HCT116 (cell line): ENCODE measurements at regions not wholly inside any gene's neighbourhood (a gene's known extent, or its start where the extent isn't known, plus 50 kb on each side); places are given as distances from the start of the nearest gene placed in this dataset.

Source experiments
- ATAC-seq: fragments of 200-7000 bp; cut with Tn5 transposase; 2 replicates; pipeline ENCODE4 v1.9.1; 2020; ENCODE audit warnings: mild to moderate bottlenecking, moderate library complexity
- BruUV-seq: library from RNA; stranded (reverse); fragments of 400-500 nt; replicated peaks from 2 replicates; lab custom pipeline; 2021; lab: Mats Ljungman, UMichigan
- CTCF ChIA-PET: fragments of 300-600 bp; sonication (Branson Sonifier 250); formaldehyde crosslinking; loops from one replicate; lab custom pipeline; 2021; ENCODE audit warnings: antibody characterized with exemption; lab: Charles Lee
- POLR2A ChIA-PET: fragments of 300-600, 350-600 bp; sonication (Branson Sonifier 250); formaldehyde crosslinking; loops from one replicate; lab custom pipeline; 2021; ENCODE audit warnings: antibody characterized with exemption; lab: Charles Lee
- RAD21 ChIA-PET, 2 experiments: fragments of 300-600 bp; sonication (Branson Sonifier 250); formaldehyde crosslinking; loops; one replicate each; lab custom pipeline; 2023; ENCODE audit warnings: low total read pairs in 2 of 2; ENCODE audit not compliant: uncharacterized antibody in 2 of 2, unreplicated experiment in 2 of 2, low non-redundant PET in 1 of 2; lab: Charles Lee
- DNase-seq: peaks from one replicate; pipeline ENCODE4 v3.0.0-alpha.2; 2010; ENCODE audit warnings: low read depth, low spot score
- H2AFZ ChIP-seq: fragments of 200-600 bp; shearing (Covaris generic), sonication (generic); 2 replicates; pipeline ENCODE4 v1.6.1; 2017; ENCODE audit warnings: low read depth, mixed run types, mixed read lengths, antibody characterized with exemption, low read length; ENCODE audit not compliant: poor library complexity, severe bottlenecking
- H3K27ac ChIP-seq: 2 replicates; pipeline ENCODE4 v1.5.1; 2012; ENCODE audit warnings: low read depth, low read length
- H3K27me3 ChIP-seq: fragments of 200-600 bp; sonication (generic); 2 replicates; pipeline ENCODE4 v1.6.1; 2016; ENCODE audit warnings: mixed run types, low read length, mixed read lengths; ENCODE audit not compliant: insufficient read depth
- H3K36me3 ChIP-seq, 2 experiments: fragments of 200-500 bp in 1 of 2; fragments of 200-600 bp in 1 of 2; sonication (Bioruptor generic) in 1 of 2; sonication (generic) in 1 of 2; 2 replicates each; pipeline versions ENCODE4 v1.5.1 to v1.6.1; 2014 to 2016; ENCODE audit warnings: low read length in 2 of 2, inconsistent platforms in 1 of 2, mixed read lengths in 1 of 2, mixed run types in 1 of 2; ENCODE audit not compliant: insufficient read depth in 2 of 2, control insufficient read depth in 1 of 2
- H3K4me1 ChIP-seq, 2 experiments: fragments of 200-600 bp in 1 of 2; sonication (generic) in 1 of 2; 2 replicates each; pipeline versions ENCODE4 v1.5.1 to v1.6.1; 2012 to 2017; ENCODE audit warnings: low read length in 2 of 2, inconsistent platforms in 1 of 2, mild to moderate bottlenecking in 1 of 2, mixed read lengths in 1 of 2, mixed run types in 1 of 2, moderate library complexity in 1 of 2; ENCODE audit not compliant: insufficient read depth in 2 of 2, control insufficient read depth in 1 of 2
- H3K4me2 ChIP-seq: fragments of 200-600 bp; sonication (generic); 2 replicates; pipeline ENCODE4 v1.6.1; 2017; ENCODE audit warnings: mixed run types, low read length, mixed read lengths
- H3K4me3 ChIP-seq, 2 experiments: fragments of 200-600 bp in 1 of 2; sonication (generic) in 1 of 2; replicated peaks in 1 of 2; 2 replicates each; pipeline ENCODE4 v1.5.1; 2011 to 2016; ENCODE audit warnings: low read length in 2 of 2, control low read depth in 1 of 2, low read depth in 1 of 2, mild to moderate bottlenecking in 1 of 2, mixed read lengths in 1 of 2, mixed run types in 1 of 2
- H3K79me2 ChIP-seq: fragments of 200-600 bp; sonication (generic); 2 replicates; pipeline ENCODE4 v1.6.1; 2017; ENCODE audit warnings: mild to moderate bottlenecking, mixed run types, low read length, moderate library complexity, mixed read lengths; ENCODE audit not compliant: insufficient read depth
- H3K9ac ChIP-seq: fragments of 200-600 bp; sonication (generic); 2 replicates; pipeline ENCODE4 v1.6.1; 2016; ENCODE audit warnings: low read length, mixed read lengths
- H3K9me2 ChIP-seq: fragments of 200-600 bp; sonication (generic), shearing (Covaris generic); 2 replicates; pipeline ENCODE4 v1.6.1; 2017; ENCODE audit warnings: mixed run types, mild to moderate bottlenecking, moderate library complexity; ENCODE audit not compliant: insufficient read depth
- H3K9me3 ChIP-seq, 2 experiments: fragments of 200-500 bp in 1 of 2; fragments of 200-600 bp in 1 of 2; sonication (Bioruptor generic) in 1 of 2; sonication (generic) in 1 of 2; 2 replicates each; pipeline ENCODE4 v1.6.1; 2014 to 2017; ENCODE audit warnings: low read length in 2 of 2, mixed read lengths in 2 of 2, inconsistent platforms in 1 of 2, low read depth in 1 of 2, mild to moderate bottlenecking in 1 of 2, mixed run types in 1 of 2, moderate library complexity in 1 of 2; ENCODE audit not compliant: control insufficient read depth in 1 of 2, insufficient read depth in 1 of 2
- H4K20me1 ChIP-seq: fragments of 200-600 bp; sonication (generic), shearing (Covaris generic); 2 replicates; pipeline ENCODE4 v1.6.1; 2017; ENCODE audit warnings: mixed run types, mild to moderate bottlenecking, moderate library complexity; ENCODE audit not compliant: insufficient read depth
- EGR1 ChIP-seq: IDR thresholded peaks from 2 replicates; pipeline ENCODE4 v1.6.1; 2012; ENCODE audit warnings: low read depth
- EZH2 ChIP-seq: fragments of 200-600 bp; sonication (generic); IDR thresholded peaks from 2 replicates; pipeline ENCODE4 v1.6.1; 2017; ENCODE audit warnings: antibody characterized with exemption, mixed run types
- JUND ChIP-seq: IDR thresholded peaks from 2 replicates; pipeline ENCODE4 v1.6.1; 2012
- RAD21 ChIP-seq: IDR thresholded peaks from 2 replicates; pipeline ENCODE4 v1.6.1; 2012; ENCODE audit warnings: low read depth, mild to moderate bottlenecking
- SRF ChIP-seq: IDR thresholded peaks from 2 replicates; pipeline ENCODE4 v1.6.1; 2012; ENCODE audit warnings: low read depth
- TCF7L2 ChIP-seq: IDR thresholded peaks from 2 replicates; pipeline ENCODE4 v1.7.0; 2011; ENCODE audit warnings: borderline replicate concordance, inconsistent platforms; ENCODE audit not compliant: insufficient read depth, insufficient read length; ENCODE audit errors: extremely low read depth
- YY1 ChIP-seq: IDR thresholded peaks from 2 replicates; pipeline ENCODE4 v1.6.1; 2011; ENCODE audit warnings: low read length, low read depth, moderate library complexity, mild to moderate bottlenecking; ENCODE audit not compliant: insufficient replicate concordance; ENCODE audit errors: extremely low read depth
- ZFX ChIP-seq: fragments of 450-650 bp; IDR thresholded peaks from 2 replicates; pipeline ENCODE4 v1.6.1; 2017
- ZNF274 ChIP-seq: fragments of 200-500 bp; sonication (Bioruptor generic); IDR thresholded peaks from 2 replicates; pipeline ENCODE4 v1.6.1; 2014; ENCODE audit warnings: mild to moderate bottlenecking, low read depth, low read length, inconsistent platforms
- intact Hi-C: fragments of 100-400 bp; cut with micrococcal nuclease; formaldehyde crosslinking; loops from 2 replicates; pipeline ENCODE4 v1.10.0; 2022
- TF ChIP-seq, protein P1 (sequence below), 3 experiments: fragments of 200-600 bp in 1 of 3; sonication (generic) in 1 of 3; IDR thresholded peaks in 2 of 3; conservative IDR thresholded peaks in 1 of 3; 2 replicates each; pipeline ENCODE4 v1.5.1; 2012 to 2017; ENCODE audit warnings: low read depth in 2 of 3, low read length in 2 of 3, antibody characterized with exemption in 1 of 3, borderline replicate concordance in 1 of 3, control low read depth in 1 of 3, mild to moderate bottlenecking in 1 of 3, mixed read lengths in 1 of 3, mixed run types in 1 of 3, moderate library complexity in 1 of 3; ENCODE audit not compliant: insufficient read depth in 1 of 3
- TF ChIP-seq, protein P2 (sequence below): IDR thresholded peaks from 2 replicates; pipeline ENCODE4 v1.6.1; 2012; ENCODE audit warnings: low read depth

- Histone ChIP-seq H2AFZ (no peak overlapping the region), H3K9ac (no peak overlapping the region), H3K27ac (no peak overlapping the region), H3K79me2 (no peaks in the 10 kb centered on the region), H3K4me1 (no peaks in the 10 kb centered on the region), H3K4me2 (no peak overlapping the region), H3K9me2 (no peaks in the 10 kb centered on the region), H3K27me3 (peaks cover 4% of the 10 kb centered on the region; the same call in 1 of the 2 replicates), H3K36me3 (no peaks in the 10 kb centered on the region), H3K9me3 (no peaks in the 10 kb centered on the region), H4K20me1 (no peaks in the 10 kb centered on the region), H3K4me3 (no peak overlapping the region)
- no peak for DNase-seq
- ATAC-seq, result no peak
- intact Hi-C loops, result no loop called here
- ChIA-PET POLR2A (no interaction called here), CTCF (no interaction called here), RAD21 (no interaction called here)
- TF ChIP-seq JUND, result no peak
- no peak for TF ChIP-seq SRF
- TF ChIP-seq ZFX, result no peak
- TF ChIP-seq ZNF274, result no peak
- no peak for TF ChIP-seq EGR1
- no peak for TF ChIP-seq YY1
- TF ChIP-seq, protein P1, sequence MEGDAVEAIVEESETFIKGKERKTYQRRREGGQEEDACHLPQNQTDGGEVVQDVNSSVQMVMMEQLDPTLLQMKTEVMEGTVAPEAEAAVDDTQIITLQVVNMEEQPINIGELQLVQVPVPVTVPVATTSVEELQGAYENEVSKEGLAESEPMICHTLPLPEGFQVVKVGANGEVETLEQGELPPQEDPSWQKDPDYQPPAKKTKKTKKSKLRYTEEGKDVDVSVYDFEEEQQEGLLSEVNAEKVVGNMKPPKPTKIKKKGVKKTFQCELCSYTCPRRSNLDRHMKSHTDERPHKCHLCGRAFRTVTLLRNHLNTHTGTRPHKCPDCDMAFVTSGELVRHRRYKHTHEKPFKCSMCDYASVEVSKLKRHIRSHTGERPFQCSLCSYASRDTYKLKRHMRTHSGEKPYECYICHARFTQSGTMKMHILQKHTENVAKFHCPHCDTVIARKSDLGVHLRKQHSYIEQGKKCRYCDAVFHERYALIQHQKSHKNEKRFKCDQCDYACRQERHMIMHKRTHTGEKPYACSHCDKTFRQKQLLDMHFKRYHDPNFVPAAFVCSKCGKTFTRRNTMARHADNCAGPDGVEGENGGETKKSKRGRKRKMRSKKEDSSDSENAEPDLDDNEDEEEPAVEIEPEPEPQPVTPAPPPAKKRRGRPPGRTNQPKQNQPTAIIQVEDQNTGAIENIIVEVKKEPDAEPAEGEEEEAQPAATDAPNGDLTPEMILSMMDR (IDR thresholded peaks at IDR 0.05 in 2 of 3, conservative IDR thresholded peaks at IDR 0.05 in 1 of 3; ENCODE audit: borderline replicate concordance in 1 of 3, insufficient read depth in 1 of 3, low read depth in 2 of 3, low read length in 2 of 3), result no peak
- TF ChIP-seq, protein P2, sequence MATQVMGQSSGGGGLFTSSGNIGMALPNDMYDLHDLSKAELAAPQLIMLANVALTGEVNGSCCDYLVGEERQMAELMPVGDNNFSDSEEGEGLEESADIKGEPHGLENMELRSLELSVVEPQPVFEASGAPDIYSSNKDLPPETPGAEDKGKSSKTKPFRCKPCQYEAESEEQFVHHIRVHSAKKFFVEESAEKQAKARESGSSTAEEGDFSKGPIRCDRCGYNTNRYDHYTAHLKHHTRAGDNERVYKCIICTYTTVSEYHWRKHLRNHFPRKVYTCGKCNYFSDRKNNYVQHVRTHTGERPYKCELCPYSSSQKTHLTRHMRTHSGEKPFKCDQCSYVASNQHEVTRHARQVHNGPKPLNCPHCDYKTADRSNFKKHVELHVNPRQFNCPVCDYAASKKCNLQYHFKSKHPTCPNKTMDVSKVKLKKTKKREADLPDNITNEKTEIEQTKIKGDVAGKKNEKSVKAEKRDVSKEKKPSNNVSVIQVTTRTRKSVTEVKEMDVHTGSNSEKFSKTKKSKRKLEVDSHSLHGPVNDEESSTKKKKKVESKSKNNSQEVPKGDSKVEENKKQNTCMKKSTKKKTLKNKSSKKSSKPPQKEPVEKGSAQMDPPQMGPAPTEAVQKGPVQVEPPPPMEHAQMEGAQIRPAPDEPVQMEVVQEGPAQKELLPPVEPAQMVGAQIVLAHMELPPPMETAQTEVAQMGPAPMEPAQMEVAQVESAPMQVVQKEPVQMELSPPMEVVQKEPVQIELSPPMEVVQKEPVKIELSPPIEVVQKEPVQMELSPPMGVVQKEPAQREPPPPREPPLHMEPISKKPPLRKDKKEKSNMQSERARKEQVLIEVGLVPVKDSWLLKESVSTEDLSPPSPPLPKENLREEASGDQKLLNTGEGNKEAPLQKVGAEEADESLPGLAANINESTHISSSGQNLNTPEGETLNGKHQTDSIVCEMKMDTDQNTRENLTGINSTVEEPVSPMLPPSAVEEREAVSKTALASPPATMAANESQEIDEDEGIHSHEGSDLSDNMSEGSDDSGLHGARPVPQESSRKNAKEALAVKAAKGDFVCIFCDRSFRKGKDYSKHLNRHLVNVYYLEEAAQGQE, result no peak
- no peak for TF ChIP-seq RAD21
- no peak for TF ChIP-seq EZH2
- TF ChIP-seq TCF7L2, result no peak
- BruUV-seq, result no TSS peak
Observed at GRCh38 chr2:128624956-128625355, 306.3 kb upstream of the HS6ST1 start.
